ENCODE measurements at regions not wholly inside any gene's neighbourhood (a gene's known extent, or its start where the extent isn't known, plus 50 kb on each side); places are given as distances from the start of the nearest gene placed in this dataset.

- no peaks in the 10 kb centered on the region for H3K27me3 ChIP-seq (ENCODE audit: control insufficient read depth, insufficient read depth, low read length, poor library complexity, severe bottlenecking)
- H3K4me1 ChIP-seq (ENCODE audit: control insufficient read depth, insufficient read depth, low read length): no peaks in the 10 kb centered on the region
- no peak overlapping the region for H3K27ac ChIP-seq (ENCODE audit: low read depth, low read length)
- peaks cover 3% of the 10 kb centered on the region for H3K9me3 Mint-ChIP-seq
- TF ChIP-seq, protein P1, sequence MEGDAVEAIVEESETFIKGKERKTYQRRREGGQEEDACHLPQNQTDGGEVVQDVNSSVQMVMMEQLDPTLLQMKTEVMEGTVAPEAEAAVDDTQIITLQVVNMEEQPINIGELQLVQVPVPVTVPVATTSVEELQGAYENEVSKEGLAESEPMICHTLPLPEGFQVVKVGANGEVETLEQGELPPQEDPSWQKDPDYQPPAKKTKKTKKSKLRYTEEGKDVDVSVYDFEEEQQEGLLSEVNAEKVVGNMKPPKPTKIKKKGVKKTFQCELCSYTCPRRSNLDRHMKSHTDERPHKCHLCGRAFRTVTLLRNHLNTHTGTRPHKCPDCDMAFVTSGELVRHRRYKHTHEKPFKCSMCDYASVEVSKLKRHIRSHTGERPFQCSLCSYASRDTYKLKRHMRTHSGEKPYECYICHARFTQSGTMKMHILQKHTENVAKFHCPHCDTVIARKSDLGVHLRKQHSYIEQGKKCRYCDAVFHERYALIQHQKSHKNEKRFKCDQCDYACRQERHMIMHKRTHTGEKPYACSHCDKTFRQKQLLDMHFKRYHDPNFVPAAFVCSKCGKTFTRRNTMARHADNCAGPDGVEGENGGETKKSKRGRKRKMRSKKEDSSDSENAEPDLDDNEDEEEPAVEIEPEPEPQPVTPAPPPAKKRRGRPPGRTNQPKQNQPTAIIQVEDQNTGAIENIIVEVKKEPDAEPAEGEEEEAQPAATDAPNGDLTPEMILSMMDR (conservative IDR thresholded peaks at IDR 0.05): no peak
- no peak for DNase-seq
- H3K9me3 ChIP-seq (ENCODE audit: control insufficient read depth, low read length): no peaks in the 10 kb centered on the region
- no peaks in the 10 kb centered on the region for H3K36me3 Mint-ChIP-seq (ENCODE audit: low read depth)
- H3K9ac ChIP-seq (ENCODE audit: extremely low read depth, low read length, poor library complexity, severe bottlenecking): no peak overlapping the region
- H3K27ac Mint-ChIP-seq: no peak overlapping the region
- no peaks in the 10 kb centered on the region for H3K27me3 Mint-ChIP-seq (ENCODE audit: insufficient read depth)
- WGBS, 2 experiments (ENCODE audit: insufficient coverage in 1 of 2, insufficient read length in 1 of 2): 96 to 100% methylated on average over 1 to 7 of the region's 7 CpGs
- H3K4me3 ChIP-seq (ENCODE audit: low read length): no peak overlapping the region
- no peaks in the 10 kb centered on the region for H3K4me1 Mint-ChIP-seq
- H3K4me3 Mint-ChIP-seq: no peak overlapping the region
- no peaks in the 10 kb centered on the region for H3K36me3 ChIP-seq (ENCODE audit: control insufficient read depth, insufficient read depth, low read length)
Observed at GRCh38 chr18:44061438-44061837, 619.2 kb upstream of the SETBP1 start.

- H3K4me1 ChIP-seq (ENCODE audit: control insufficient read depth, insufficient read depth, low read length): no peaks in the 10 kb centered on the region
- WGBS, 2 experiments (ENCODE audit: insufficient coverage in 1 of 2, insufficient read length in 1 of 2): 67 to 82% methylated on average over 1 to 4 of the region's 4 CpGs
- H3K27ac ChIP-seq (ENCODE audit: low read depth, low read length): no peak overlapping the region
- TF ChIP-seq, protein P1 (conservative IDR thresholded peaks at IDR 0.05): no peak
- no peak for DNase-seq
- no peak overlapping the region for H3K4me3 Mint-ChIP-seq
- no peaks in the 10 kb centered on the region for H3K9me3 Mint-ChIP-seq
- H3K4me3 ChIP-seq (ENCODE audit: low read length): no peak overlapping the region
- H3K27me3 ChIP-seq (ENCODE audit: control insufficient read depth, insufficient read depth, low read length, poor library complexity, severe bottlenecking): no peaks in the 10 kb centered on the region
- no peaks in the 10 kb centered on the region for H3K4me1 Mint-ChIP-seq
- H3K36me3 ChIP-seq (ENCODE audit: control insufficient read depth, insufficient read depth, low read length): no peaks in the 10 kb centered on the region
- H3K9me3 ChIP-seq (ENCODE audit: control insufficient read depth, low read length): no peaks in the 10 kb centered on the region
- no peaks in the 10 kb centered on the region for H3K36me3 Mint-ChIP-seq (ENCODE audit: low read depth)
- no peak overlapping the region for H3K9ac ChIP-seq (ENCODE audit: extremely low read depth, low read length, poor library complexity, severe bottlenecking)
- no peak overlapping the region for H3K27ac Mint-ChIP-seq
- H3K27me3 Mint-ChIP-seq (ENCODE audit: insufficient read depth): no peaks in the 10 kb centered on the region
Observed at GRCh38 chr18:44062345-44062744, 618.3 kb upstream of the SETBP1 start.

DNA sequence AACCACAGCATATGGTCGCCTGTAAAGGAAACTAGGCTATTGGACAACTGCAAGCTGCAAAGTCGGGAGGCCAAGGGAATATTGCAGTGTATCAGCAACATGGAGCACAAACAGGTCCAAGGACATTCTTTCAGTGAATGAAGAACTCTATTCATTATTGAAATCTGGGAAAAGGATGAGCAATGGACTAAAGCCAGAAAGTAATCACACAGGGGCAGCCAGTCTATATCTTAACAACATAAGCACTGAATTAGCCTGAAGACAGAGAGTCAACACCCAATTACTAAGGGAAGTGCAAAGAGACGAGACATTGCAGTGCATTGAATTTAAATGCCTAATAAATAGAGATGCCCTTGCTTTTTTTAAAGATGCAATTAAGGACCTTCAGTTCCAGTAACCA is 615.5 kb upstream of the SETBP1 start:
- H3K9ac ChIP-seq (ENCODE audit: extremely low read depth, low read length, poor library complexity, severe bottlenecking): no peak overlapping the region
- no peak overlapping the region for H3K4me3 Mint-ChIP-seq
- no peaks in the 10 kb centered on the region for H3K36me3 Mint-ChIP-seq (ENCODE audit: low read depth)
- no peak for DNase-seq
- H3K4me1 ChIP-seq (ENCODE audit: control insufficient read depth, insufficient read depth, low read length): no peaks in the 10 kb centered on the region
- no peaks in the 10 kb centered on the region for H3K36me3 ChIP-seq (ENCODE audit: control insufficient read depth, insufficient read depth, low read length)
- H3K27ac ChIP-seq (ENCODE audit: low read depth, low read length): no peak overlapping the region
- no peaks in the 10 kb centered on the region for H3K27me3 ChIP-seq (ENCODE audit: control insufficient read depth, insufficient read depth, low read length, poor library complexity, severe bottlenecking)
- WGBS, 2 experiments (ENCODE audit: insufficient coverage in 1 of 2, insufficient read length in 1 of 2): 81% methylated on average over 3 of the region's 3 CpGs; no CpG with 5 or more reads in 1 of the 2 experiments
- TF ChIP-seq, protein P1 (conservative IDR thresholded peaks at IDR 0.05): no peak
- no peaks in the 10 kb centered on the region for H3K9me3 Mint-ChIP-seq
- H3K4me3 ChIP-seq (ENCODE audit: low read length): no peak overlapping the region
- no peaks in the 10 kb centered on the region for H3K27me3 Mint-ChIP-seq (ENCODE audit: insufficient read depth)
- H3K27ac Mint-ChIP-seq: no peak overlapping the region
- no peaks in the 10 kb centered on the region for H3K4me1 Mint-ChIP-seq
- H3K9me3 ChIP-seq (ENCODE audit: control insufficient read depth, low read length): no peaks in the 10 kb centered on the region

Data from endodermal cell (in vitro differentiated cells).